GM12801 (cell line): ENCODE measurements at regions not wholly inside any gene's neighbourhood (a gene's known extent, or its start where the extent isn't known, plus 50 kb on each side); places are given as distances from the start of the nearest gene placed in this dataset.

Experiments used
- TF ChIP-seq, protein P1 (sequence below): IDR thresholded peaks from one replicate; pipeline ENCODE4 v1.5.1; 2011; ENCODE audit warnings: control low read depth; ENCODE audit not compliant: insufficient read length; ENCODE audit errors: extremely low read depth

DNA sequence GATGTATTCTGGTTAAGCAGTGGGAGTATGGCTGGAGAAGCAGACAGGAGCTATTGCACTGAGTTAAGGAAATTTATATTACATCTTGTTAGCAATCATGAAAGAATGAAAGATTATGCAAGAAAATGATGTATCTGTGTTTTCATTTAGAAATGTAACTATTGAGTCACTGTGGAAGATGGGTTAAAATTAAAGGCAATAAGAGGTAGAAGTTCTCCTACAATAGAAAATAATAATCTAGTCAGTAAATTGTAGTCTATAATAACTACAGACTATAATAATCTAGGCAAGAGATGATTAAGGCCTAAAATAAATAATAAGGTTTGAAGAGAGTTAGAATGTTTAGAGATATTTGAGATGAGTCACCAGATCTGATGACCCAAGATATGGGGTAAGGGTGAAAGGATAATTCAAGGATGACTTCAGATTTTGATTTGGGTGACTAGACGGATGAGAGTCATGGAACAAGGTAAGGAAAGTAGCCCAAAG lies 371.9 kb upstream of the KCNH7 start:
- TF ChIP-seq, protein P1, sequence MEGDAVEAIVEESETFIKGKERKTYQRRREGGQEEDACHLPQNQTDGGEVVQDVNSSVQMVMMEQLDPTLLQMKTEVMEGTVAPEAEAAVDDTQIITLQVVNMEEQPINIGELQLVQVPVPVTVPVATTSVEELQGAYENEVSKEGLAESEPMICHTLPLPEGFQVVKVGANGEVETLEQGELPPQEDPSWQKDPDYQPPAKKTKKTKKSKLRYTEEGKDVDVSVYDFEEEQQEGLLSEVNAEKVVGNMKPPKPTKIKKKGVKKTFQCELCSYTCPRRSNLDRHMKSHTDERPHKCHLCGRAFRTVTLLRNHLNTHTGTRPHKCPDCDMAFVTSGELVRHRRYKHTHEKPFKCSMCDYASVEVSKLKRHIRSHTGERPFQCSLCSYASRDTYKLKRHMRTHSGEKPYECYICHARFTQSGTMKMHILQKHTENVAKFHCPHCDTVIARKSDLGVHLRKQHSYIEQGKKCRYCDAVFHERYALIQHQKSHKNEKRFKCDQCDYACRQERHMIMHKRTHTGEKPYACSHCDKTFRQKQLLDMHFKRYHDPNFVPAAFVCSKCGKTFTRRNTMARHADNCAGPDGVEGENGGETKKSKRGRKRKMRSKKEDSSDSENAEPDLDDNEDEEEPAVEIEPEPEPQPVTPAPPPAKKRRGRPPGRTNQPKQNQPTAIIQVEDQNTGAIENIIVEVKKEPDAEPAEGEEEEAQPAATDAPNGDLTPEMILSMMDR = no peak

DNA sequence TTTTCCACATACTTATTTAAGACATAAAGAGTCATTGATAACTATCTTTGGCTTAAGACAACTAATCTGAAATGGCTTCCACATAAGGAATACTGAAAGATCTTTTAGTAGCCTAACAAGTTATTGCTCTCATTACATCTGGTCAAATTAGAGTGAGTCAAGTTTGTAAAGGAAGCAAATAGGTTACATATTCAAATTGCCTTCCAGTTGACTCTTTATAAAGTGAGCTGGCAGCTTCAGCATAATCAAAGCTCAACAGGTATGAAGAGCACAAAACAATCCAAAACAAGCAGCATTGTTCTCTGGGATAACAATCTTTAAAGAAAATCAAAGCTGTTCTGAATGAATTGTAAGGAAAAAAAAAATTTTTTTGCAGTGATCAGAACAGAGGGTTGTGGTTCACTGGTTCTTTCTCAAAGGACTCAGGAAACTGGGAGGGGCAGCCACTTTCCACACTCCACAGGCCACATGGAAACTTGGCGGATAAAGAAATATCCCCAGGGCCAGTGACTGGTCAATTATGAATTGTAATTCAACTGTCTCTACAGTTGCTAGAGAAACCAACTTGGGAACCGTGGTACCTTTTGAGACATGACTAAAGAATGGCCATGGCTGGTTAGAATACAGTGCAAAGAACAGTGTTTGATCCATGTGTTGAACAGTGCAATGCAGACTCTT lies 369.3 kb upstream of the KCNH7 start:
- TF ChIP-seq, protein P1 = no peak

DNA sequence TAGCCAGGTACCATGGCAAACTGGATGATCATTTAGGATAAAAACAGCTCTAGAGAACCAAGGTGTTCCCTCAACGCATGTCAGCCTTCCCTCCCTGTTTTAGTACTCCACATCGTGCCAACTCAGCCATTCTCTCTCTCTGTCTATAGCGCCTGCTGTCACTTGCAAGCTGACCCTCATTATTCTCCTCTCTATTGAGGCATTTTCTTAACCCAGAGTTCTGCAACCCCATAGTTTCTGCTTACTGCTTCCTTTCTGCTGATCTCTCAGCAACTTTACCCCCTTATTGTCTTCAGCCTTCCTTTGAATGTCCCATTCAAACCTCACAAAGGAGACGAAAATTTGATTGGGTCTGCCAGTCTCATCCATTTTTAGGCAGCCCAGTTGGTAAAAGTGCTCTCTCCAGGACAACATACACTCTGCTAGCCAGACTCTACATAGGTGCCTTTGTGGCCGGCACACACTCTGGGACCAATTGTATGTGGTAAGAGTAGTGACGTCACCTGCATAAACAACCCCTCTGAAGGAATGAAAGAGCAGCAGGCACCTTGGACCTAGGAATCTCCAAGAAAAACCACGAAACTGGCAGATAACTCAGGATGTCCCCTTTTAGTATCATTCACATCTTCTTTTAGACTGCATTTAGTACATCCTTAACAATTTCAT lies 367.2 kb upstream of the KCNH7 start:
- TF ChIP-seq, protein P1 = no peak

DNA sequence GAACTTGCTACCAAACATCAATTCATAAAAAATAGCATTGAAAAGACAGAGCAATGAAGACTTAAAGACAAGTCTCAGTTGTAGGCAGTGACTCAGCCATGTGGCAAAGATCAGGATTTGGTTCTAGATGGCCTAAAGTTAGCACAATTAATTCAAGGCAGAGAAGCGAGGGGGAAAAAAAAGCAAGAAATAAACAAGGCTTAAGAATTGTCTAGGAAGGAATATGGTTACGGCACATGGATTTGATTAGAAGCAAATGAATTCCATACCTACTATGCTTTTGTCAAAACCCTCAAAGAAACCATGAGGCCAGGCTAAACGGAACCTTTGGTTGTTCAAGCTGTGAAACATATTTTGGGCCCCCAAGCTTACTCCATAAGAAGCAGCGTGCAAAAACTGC lies 362.2 kb upstream of the KCNH7 start:
- TF ChIP-seq, protein P1 = no peak

DNA sequence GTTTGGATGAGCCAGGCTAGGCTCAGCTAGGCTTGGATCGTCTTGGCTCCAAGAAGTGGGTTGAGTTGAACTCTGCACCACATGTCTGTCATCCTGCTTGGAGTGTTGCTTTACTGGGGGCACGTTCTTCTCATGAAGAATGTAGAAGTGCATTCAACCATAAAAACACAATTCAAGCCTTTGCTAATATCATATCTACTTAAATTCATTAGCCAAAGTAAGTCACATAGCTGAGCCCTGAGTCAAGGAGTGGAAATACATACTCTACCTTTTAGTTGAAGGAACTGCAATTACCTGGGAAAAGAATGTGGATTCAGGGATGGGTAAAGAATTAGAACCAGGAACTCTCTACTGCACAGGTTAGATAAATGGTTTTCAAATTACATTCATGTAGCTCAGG lies 360.4 kb upstream of the KCNH7 start:
- TF ChIP-seq, protein P1 = no peak

DNA sequence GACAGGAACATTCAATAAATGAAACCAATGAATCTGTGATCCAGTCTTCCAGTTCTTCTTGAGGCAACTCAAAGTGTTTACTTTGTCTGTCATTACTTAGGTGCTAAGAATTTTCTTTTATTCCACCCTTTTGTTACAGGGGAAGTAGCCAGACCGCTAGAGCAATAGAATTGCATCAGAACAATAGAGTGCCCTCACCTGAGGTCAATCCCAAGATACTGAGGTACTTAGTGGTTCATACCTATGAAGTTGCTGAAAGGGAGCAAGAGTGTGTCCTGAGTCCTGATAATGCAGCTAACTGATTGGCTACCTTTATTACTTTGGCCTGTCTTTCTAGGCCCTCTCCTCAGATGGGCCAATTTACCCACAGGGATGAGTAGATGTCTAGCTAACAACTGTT lies 359.4 kb upstream of the KCNH7 start:
- TF ChIP-seq, protein P1 = no peak

DNA sequence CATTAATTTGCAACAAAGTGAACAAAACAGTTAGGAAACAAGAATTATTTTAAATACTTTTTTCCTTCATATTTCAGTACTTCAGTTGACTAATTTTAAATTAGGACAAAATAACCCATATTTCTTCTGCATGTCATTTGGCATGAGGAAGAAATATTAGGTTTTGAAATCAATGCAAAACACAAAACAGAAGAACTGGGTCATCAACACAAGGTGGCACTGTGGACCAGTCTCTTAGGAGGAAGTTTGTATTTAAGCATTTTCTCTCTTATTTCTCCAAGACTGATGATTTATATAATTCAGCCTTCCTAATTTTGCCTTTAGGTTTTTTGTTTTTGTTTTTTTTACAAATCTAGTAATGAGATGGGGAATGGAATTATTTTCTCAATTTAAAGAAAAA lies 352.8 kb upstream of the KCNH7 start:
- TF ChIP-seq, protein P1 = no peak
